ENCODE measurements at regions not wholly inside any gene's neighbourhood (a gene's known extent, or its start where the extent isn't known, plus 50 kb on each side); places are given as distances from the start of the nearest gene placed in this dataset.

DNA sequence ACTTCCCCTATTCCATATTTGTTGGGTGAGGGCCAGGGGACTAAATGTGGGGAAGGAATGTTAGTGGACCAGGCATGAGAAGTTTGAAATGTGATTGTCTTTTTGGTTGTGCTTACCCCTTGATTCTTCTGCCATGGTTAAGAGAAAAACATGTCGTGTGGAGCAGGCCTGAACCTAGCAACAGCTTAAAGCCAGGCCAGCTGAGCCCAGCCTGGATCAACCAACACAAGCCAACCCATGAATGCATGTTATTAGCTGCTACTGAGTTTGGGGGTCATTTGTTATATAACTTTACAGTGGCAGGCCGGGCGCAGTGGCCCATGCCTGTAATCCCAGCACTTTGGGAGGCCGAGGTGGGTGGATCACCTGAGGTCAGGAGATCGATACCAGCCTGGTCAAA, 52.4 kb upstream of the TRIO start:
- DNase-seq (ENCODE audit: low read depth in 2 of 2), result no peak

DNA sequence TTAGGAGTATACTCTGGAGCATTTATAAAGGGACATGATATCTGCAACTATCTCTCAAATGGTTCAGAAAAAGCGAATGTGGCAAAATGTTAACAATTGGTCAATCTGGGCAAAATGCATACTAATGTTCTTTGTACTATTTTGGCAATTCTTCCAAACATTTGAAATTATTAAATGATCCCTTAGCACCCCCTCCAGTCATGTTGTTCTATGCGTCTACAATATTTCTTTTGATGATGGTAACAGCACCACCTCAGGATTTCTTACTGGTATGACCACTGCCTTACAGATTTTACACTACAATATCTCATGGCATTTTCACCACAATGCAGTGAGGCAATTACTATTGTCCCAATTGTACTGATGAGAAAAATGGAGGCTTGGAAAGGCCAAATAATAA, 52.9 kb upstream of the TRIO start:
- DNase-seq (ENCODE audit: low read depth in 2 of 2), result no peak

- no peak for DNase-seq (ENCODE audit: low read depth in 2 of 2)
Observed at GRCh38 chr5:14089198-14089597, 53.9 kb upstream of the TRIO start.

DNA sequence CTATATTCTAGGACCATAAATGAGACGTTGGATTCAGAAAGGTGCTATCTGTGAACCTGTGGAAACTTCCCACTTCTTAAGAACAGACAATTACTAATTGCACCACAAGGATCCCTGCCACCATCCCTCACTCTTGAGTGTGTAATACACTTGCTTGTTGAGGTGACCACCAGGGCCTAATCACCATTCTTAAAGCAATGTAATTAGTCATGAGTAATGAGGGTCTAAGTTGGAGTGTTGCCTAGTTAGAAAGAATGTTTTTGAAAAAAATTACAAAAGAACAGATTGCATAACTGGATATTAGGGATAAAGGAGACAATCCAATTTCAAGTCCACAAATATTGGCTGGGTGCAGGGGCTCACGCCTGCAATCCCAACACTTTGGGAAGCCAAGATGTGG, 56.9 kb upstream of the TRIO start:
- DNase-seq (ENCODE audit: low read depth in 2 of 2), result no peak

GRCh38 chr5:14082973-14083372, 60.2 kb upstream of the TRIO start:
- no peak for DNase-seq (ENCODE audit: low read depth in 2 of 2)

DNA sequence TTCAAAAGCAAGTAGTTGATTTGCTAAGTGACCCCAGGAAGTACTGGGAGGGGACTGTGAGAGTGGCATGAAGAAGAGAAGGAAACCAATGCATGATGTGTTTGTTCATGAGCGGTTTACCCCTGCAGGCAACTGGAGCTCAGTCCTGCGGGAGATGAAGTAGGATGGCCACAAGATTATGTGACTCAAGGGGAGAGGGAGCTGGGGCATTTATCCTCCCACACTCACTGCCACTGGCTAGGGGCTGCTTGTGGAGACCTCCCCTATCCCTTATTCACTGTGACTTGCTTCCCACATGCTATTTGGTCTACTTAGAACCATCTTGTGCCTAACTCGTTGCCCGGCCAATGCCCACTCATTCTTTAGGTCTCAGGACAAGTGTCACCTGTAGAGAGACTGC, 60.6 kb upstream of the TRIO start:
- DNase-seq (ENCODE audit: low read depth in 2 of 2), result no peak

DNA sequence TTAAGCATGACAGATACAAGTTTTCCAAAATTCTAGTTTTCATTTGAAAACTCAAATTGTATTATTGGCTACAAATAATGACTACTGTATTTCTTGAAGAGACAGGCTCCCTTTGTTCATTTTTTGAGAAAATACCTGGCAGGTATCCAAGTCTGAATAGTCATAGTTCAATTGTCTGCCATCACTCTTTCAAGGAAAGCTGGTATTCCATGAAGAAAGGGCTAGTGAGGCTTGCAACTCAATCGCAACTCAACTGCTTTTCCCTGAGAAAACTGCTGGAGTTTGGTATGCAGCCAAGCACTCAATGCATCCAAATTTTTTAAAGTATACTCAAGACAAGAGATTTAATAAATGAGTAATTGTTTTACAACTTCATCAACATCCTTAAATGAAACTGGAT, 61.4 kb upstream of the TRIO start:
- DNase-seq (ENCODE audit: low read depth in 2 of 2), result no peak

DNA sequence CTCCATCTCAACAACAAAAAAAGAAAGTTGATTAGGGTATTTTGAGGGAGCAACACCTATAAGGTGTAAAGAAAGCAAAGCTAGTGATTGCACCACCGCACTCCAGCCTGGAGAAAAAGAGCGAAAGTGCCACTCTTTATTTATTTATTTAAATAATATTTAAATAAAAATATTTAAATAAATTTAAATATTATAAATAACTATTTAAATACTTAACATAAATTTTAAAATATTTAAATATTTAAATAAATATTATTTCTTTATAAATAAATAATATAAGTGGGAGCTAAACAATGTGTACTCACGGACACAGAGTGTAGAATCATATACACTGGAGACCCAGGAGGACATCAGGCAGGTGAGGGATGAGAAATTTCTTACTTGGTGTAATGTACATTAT, 64.4 kb upstream of the TRIO start:
- DNase-seq (ENCODE audit: low read depth in 2 of 2), result no peak

DNA sequence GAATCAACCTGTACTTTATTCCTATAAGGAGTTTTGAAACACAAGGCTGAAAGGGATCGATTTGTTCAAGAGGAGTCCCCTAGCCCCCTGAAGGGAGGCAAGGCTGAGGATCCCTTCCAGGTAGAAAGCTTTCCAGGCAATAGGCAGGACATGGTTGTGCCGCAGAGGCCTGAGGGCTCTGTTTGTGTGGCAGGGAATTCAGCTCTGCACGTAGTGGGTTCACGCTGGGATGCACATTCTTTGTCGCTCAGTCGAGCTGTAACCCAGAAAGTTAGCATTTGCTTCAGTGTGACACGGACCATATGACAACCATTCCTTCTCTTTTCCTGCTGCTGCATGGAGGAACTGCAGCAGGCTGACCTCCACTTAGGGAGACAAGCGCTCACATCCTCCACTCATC, 65.6 kb upstream of the TRIO start:
- DNase-seq (ENCODE audit: low read depth in 2 of 2), result no peak

DNA sequence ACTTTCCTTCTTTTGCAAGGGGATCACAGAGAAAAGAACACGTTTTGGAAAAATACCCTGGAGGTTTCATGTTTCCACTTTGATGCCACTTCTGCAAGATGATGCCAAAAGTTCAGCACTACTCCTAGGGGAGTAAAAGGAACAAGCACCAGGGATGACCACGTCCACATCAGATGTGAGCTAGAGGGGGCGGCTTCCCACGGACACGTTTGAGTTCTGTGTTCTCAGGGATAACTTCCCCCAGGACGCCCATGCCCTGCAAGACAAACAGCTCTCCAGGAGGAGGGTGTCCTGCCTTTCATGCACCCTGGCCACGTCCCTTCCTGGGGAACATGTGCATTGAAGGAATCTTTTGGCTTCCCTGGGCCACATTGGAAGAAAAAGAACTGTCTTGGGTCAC, 66.6 kb upstream of the TRIO start:
- no peak for DNase-seq (ENCODE audit: low read depth in 2 of 2)

- DNase-seq (ENCODE audit: low read depth in 2 of 2), result no peak
Observed at GRCh38 chr5:14075937-14076336, 67.2 kb upstream of the TRIO start.

- no peak for DNase-seq (ENCODE audit: low read depth in 2 of 2)
Observed at GRCh38 chr5:14071433-14071832, 71.7 kb upstream of the TRIO start.

GRCh38 chr5:14069021-14069420, 74.1 kb upstream of the TRIO start:
- DNase-seq (ENCODE audit: low read depth in 2 of 2), result no peak

DNA sequence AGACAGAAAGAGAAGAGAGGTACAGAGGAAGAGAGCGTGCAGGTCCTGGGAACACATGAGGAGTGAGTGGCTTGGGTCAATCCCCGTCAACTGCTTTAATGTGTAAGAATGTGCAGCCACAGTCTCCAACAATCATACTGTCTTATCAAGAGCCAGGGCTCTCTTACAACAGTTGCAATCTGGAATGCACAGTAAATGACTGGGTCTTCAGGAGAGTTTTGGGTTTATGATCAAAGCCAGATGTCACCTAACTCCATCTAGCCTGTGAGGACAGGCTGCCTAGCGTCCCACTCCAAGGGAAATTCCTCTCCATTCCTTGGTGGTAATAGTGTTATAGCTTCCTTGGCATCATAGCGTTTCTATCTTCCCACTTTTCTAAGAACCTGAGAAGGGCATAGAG, 75.0 kb upstream of the TRIO start:
- no peak for DNase-seq (ENCODE audit: low read depth in 2 of 2)

DNA sequence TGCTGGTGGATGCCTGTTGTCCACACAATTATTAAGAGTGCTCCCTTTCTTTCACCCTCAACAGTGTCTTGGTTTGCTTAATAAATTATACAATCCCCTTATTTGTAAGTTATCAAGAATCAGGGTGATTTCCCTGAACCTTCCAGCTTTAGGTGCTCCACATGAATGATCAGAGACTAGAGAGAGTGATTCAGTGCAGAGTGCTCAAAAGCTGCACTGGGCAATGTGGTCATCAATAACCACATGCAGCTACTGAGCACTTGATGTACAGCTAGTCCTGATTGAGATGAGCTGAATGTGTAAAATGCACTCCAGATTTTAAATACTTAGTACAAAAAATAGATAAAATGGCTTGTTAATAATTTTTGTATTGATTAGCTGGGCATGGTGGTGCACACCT, 76.8 kb upstream of the TRIO start:
- DNase-seq (ENCODE audit: low read depth in 2 of 2), result no peak

DNA sequence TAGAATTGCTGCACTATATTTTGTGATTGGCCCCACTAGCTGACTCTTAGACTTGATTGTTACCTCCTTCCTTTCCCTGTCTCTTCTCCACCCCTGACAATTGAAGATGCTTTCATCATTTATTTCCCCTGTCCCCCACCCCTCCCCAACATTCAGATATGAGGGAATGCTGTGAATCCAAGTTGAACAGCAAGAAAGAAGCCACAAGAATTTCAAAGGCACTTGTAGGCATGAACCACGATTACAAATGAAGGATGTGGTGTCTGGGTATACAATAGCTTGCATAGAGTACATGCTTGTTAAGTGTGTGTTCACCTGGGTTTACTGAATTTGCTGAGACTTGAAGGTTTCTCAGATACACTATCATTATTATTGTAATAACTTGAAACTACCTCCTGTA, 78.3 kb upstream of the TRIO start:
- DNase-seq (ENCODE audit: low read depth in 2 of 2), result no peak

DNA sequence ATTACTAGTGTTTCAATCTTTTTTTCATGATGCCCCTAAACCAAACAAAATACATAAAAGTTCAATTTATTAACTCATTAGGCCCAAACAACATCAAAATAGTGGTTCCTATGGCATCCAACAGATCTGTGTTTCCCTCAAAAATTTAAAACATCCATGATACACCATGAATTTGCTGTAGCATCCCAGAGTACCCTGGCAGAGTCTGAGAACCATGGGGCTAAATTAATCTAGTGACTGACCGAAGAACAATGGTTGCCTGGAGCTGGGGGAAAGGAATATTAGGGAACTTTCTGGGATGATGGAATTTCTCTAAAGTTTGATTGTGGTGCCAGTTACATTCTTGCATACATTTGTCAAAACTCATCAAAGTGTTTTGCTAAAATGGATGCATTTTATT, 79.5 kb upstream of the TRIO start:
- DNase-seq (ENCODE audit: low read depth in 2 of 2), result no peak

- no peak for DNase-seq (ENCODE audit: low read depth in 2 of 2)
Observed at GRCh38 chr5:14063138-14063537, 80.0 kb upstream of the TRIO start.

GRCh38 chr5:14062178-14062577, 81.0 kb upstream of the TRIO start:
- DNase-seq (ENCODE audit: low read depth in 2 of 2), result no peak

- DNase-seq (ENCODE audit: low read depth in 2 of 2), result no peak
Observed at GRCh38 chr5:14061106-14061505, 82.0 kb upstream of the TRIO start.

DNA sequence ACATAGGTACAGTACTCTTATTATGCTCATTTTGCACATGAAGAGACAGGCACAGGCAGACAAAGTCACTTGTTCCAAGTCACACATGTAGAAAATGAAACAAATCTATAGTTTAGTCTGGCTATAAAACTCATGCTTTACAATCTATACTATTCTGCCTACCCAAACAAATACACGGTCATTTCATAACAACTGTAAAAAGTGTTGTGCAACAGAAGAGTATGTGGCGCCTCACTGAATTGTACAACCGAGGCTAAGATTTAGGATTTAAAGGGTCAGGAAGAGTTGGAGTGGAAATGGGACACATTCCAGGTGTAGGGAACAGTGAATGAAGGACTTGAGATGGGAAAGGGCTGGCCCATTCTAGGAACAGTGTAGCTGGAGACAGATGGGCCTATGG, 82.9 kb upstream of the TRIO start:
- DNase-seq (ENCODE audit: low read depth in 2 of 2), result no peak

DNA sequence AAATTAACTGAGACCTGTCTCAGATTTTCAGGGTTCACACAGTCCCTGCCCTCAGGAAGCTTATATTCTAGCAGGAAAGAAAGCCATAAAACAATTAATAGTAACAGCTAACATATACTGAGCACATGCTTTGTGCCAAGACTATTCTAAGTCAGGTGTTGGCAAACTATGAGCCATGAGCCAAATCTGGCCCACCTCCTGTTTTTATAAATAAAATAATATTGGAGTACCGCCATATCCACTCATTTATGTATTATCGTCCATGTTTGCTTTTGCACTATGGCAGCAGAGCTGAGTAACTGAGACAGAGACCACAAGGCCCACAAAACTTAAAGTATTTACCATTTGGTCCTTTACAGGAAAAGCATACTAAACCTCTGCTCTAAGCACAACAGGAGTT, 83.3 kb upstream of the TRIO start:
- DNase-seq (ENCODE audit: low read depth in 2 of 2), result no peak

- DNase-seq (ENCODE audit: low read depth in 2 of 2), result no peak
Observed at GRCh38 chr5:14057289-14057688, 85.9 kb upstream of the TRIO start.

GRCh38 chr5:14056039-14056438, 87.1 kb upstream of the TRIO start:
- DNase-seq (ENCODE audit: low read depth in 2 of 2), result no peak
